PC-3 (cell line): ENCODE measurements at regions not wholly inside any gene's neighbourhood (a gene's known extent, or its start where the extent isn't known, plus 50 kb on each side); places are given as distances from the start of the nearest gene placed in this dataset.

Source experiments
- ATAC-seq: fragments of 200-7000 bp; cut with Tn5 transposase; 2 replicates; pipeline ENCODE4 v1.9.1; 2020; ENCODE audit warnings: mild to moderate bottlenecking, moderate library complexity
- BruUV-seq: library from RNA; stranded (reverse); fragments of 400-500 nt; replicated peaks from 2 replicates; lab custom pipeline; 2021; lab: Mats Ljungman, UMichigan
- CTCF ChIA-PET: fragments of 300-600 bp; sonication (Branson Sonifier 250); formaldehyde crosslinking; loops from one replicate; lab custom pipeline; 2022; ENCODE audit warnings: antibody characterized with exemption; lab: Charles Lee
- POLR2A ChIA-PET: fragments of 300-600 bp; sonication (Branson Sonifier 250); formaldehyde crosslinking; loops from one replicate; lab custom pipeline; 2022; ENCODE audit warnings: antibody characterized with exemption; ENCODE audit not compliant: unreplicated experiment; lab: Charles Lee
- DNase-seq: peaks from one replicate; pipeline ENCODE4 v3.0.0-alpha.2; 2015
- H2AFZ ChIP-seq: fragments of 300-600 bp; sonication (generic); 2 replicates; pipeline ENCODE4 v1.6.0; 2016; ENCODE audit warnings: antibody characterized with exemption, low read length
- H3F3A ChIP-seq: fragments of 300-600 bp; sonication (generic); one replicate; pipeline ENCODE4 v1.6.0; 2017; ENCODE audit warnings: antibody characterized with exemption, low read length, control low read depth, mild to moderate bottlenecking; ENCODE audit not compliant: unreplicated experiment
- H3K27ac ChIP-seq: fragments of 300-600 bp; sonication (generic); 2 replicates; pipeline ENCODE4 v1.5.1; 2016; ENCODE audit warnings: mild to moderate bottlenecking, low read length
- H3K27me3 ChIP-seq: fragments of 300-600 bp; sonication (generic); 2 replicates; pipeline ENCODE4 v1.6.1; 2016; ENCODE audit warnings: low read length, mixed read lengths
- H3K36me3 ChIP-seq: fragments of 300-600 bp; sonication (generic); 2 replicates; pipeline ENCODE4 v1.6.1; 2016; ENCODE audit warnings: low read depth, mixed run types, low read length, mixed read lengths
- H3K4me1 ChIP-seq: fragments of 300-600 bp; sonication (generic); 2 replicates; pipeline ENCODE4 v1.5.1; 2016; ENCODE audit warnings: low read length; ENCODE audit not compliant: insufficient read depth
- H3K4me2 ChIP-seq: fragments of 300-600 bp; sonication (generic); 2 replicates; pipeline ENCODE4 v1.6.0; 2016; ENCODE audit warnings: low read length
- H3K4me3 ChIP-seq: fragments of 300-600 bp; sonication (generic); 2 replicates; pipeline ENCODE4 v1.5.1; 2016; ENCODE audit warnings: mild to moderate bottlenecking, low read length, mixed read lengths
- H3K79me2 ChIP-seq: fragments of 300-600 bp; sonication (generic); 2 replicates; pipeline ENCODE4 v1.6.1; 2017; ENCODE audit warnings: low read length, mixed read lengths
- H3K9ac ChIP-seq: fragments of 300-600 bp; sonication (generic); 2 replicates; pipeline ENCODE4 v1.6.0; 2016; ENCODE audit warnings: mild to moderate bottlenecking, low read length
- H3K9me2 ChIP-seq: fragments of 300-600 bp; sonication (generic); replicated peaks from 2 replicates; pipeline ENCODE4 v1.6.1; 2016; ENCODE audit warnings: mixed run types, low read length, mixed read lengths
- H3K9me3 ChIP-seq: fragments of 300-600 bp; sonication (generic); 2 replicates; pipeline ENCODE4 v1.6.1; 2016; ENCODE audit warnings: low read length, mixed read lengths
- H4K20me1 ChIP-seq: fragments of 300-600 bp; sonication (generic); 2 replicates; pipeline ENCODE4 v1.6.1; 2016; ENCODE audit warnings: low read length, mixed read lengths
- CTCF ChIP-seq: fragments of 300-600 bp; sonication (generic); conservative IDR thresholded peaks from 2 replicates; pipeline ENCODE4 v1.5.1; 2017; ENCODE audit warnings: antibody characterized with exemption, low read depth, mild to moderate bottlenecking, low read length
- EZH2 ChIP-seq: fragments of 300-600 bp; sonication (generic); IDR thresholded peaks from one replicate; pipeline ENCODE4 v1.6.1; 2017; ENCODE audit warnings: antibody characterized with exemption, mild to moderate bottlenecking, low read length; ENCODE audit not compliant: unreplicated experiment
- EZH2phosphoT487 ChIP-seq: fragments of 300-600 bp; sonication (generic); IDR thresholded peaks from 2 replicates; pipeline ENCODE4 v1.6.1; 2018; ENCODE audit warnings: mild to moderate bottlenecking, antibody characterized with exemption, low read length, borderline replicate concordance
- intact Hi-C: fragments of 100-400 bp; cut with micrococcal nuclease; formaldehyde crosslinking; loops from 2 replicates; pipeline ENCODE4 v1.9.0; 2023

- DNase-seq (no peak), ATAC-seq (no peak)
- intact Hi-C loops: no loop called here
- no peak overlapping the region for H2AFZ ChIP-seq
- H3K9ac ChIP-seq: no peak overlapping the region
- no peak overlapping the region for H3K27ac ChIP-seq
- no peaks in the 10 kb centered on the region for H3K4me1 ChIP-seq
- no peak overlapping the region for H3K4me3 ChIP-seq
- ChIA-PET POLR2A (no interaction called here), CTCF (no interaction called here)
- BruUV-seq: no TSS peak
- H3K9me3 ChIP-seq: no peaks in the 10 kb centered on the region
- H3K4me2 ChIP-seq: no peak overlapping the region
- no peak for TF ChIP-seq CTCF
- no peak for TF ChIP-seq EZH2phosphoT487
- no peak for TF ChIP-seq EZH2
- no peaks in the 10 kb centered on the region for H3F3A ChIP-seq
- H3K9me2 ChIP-seq: no peaks in the 10 kb centered on the region
- no peaks in the 10 kb centered on the region for H3K79me2 ChIP-seq
- H3K36me3 ChIP-seq: no peaks in the 10 kb centered on the region
- H4K20me1 ChIP-seq: no peaks in the 10 kb centered on the region
- H3K27me3 ChIP-seq: no peaks in the 10 kb centered on the region
Measured at GRCh38 chr2:30332791-30333453, 101.6 kb downstream of the LBH start.

- H3K9me2 ChIP-seq: no peaks in the 10 kb centered on the region
- no peaks in the 10 kb centered on the region for H3K27me3 ChIP-seq
- BruUV-seq: no TSS peak
- H3K4me1 ChIP-seq: no peaks in the 10 kb centered on the region
- POLR2A ChIA-PET: no interaction called here
- CTCF ChIA-PET: no interaction called here
- intact Hi-C loops: no loop called here
- no peaks in the 10 kb centered on the region for H3K36me3 ChIP-seq
- no peak overlapping the region for H2AFZ ChIP-seq
- H3K4me3 ChIP-seq: no peak overlapping the region
- H3K27ac ChIP-seq: no peak overlapping the region
- H3K4me2 ChIP-seq: no peak overlapping the region
- no peak overlapping the region for H3K9ac ChIP-seq
- H3K9me3 ChIP-seq: no peaks in the 10 kb centered on the region
- no peak for ATAC-seq
- no peaks in the 10 kb centered on the region for H3F3A ChIP-seq
- DNase-seq: no peak
- H3K79me2 ChIP-seq: no peaks in the 10 kb centered on the region
- TF ChIP-seq CTCF (0 out of 2 replicates have a peak, but pooled peaks have one; percentile 11), EZH2phosphoT487 (no peak)
- H4K20me1 ChIP-seq: no peaks in the 10 kb centered on the region
Measured at GRCh38 chr2:30334762-30335363, 103.5 kb downstream of the LBH start.

GRCh38 chr2:30336084-30336483, 104.8 kb downstream of the LBH start:
- intact Hi-C loops: no loop called here
- CTCF ChIA-PET: no interaction called here

More at GRCh38 chr2:30336084-30336483, 104.8 kb downstream of the LBH start:
- POLR2A ChIA-PET: no interaction called here
- TF ChIP-seq EZH2 (no peak), EZH2phosphoT487 (no peak), CTCF (no peak)
- H3F3A ChIP-seq: no peaks in the 10 kb centered on the region
- no peaks in the 10 kb centered on the region for H3K36me3 ChIP-seq
- H3K9me2 ChIP-seq: no peaks in the 10 kb centered on the region
- H3K4me3 ChIP-seq: no peak overlapping the region
- no TSS peak for BruUV-seq
- H4K20me1 ChIP-seq: no peaks in the 10 kb centered on the region
- no peaks in the 10 kb centered on the region for H3K79me2 ChIP-seq
- DNase-seq (no peak), ATAC-seq (no peak)
- no peaks in the 10 kb centered on the region for H3K4me1 ChIP-seq
- H2AFZ ChIP-seq: no peak overlapping the region
- H3K27ac ChIP-seq: no peak overlapping the region
- H3K9me3 ChIP-seq: no peaks in the 10 kb centered on the region
- no peak overlapping the region for H3K4me2 ChIP-seq
- no peak overlapping the region for H3K9ac ChIP-seq
- no peaks in the 10 kb centered on the region for H3K27me3 ChIP-seq
